Activated CD8-positive, alpha-beta memory T cell treated with anti-CD3 and anti-CD28 coated beads for 1 hour (primary cell): ENCODE measurements at regions not wholly inside any gene's neighbourhood (a gene's known extent, or its start where the extent isn't known, plus 50 kb on each side); places are given as distances from the start of the nearest gene placed in this dataset.

Experiments
- DNase-seq, 2 donors: peaks; one replicate each; pipeline ENCODE4 v3.0.0-alpha.2; 2020; ENCODE audit warnings: low read depth in 1 of 2; ENCODE audit errors: extremely low read depth in 1 of 2

DNA sequence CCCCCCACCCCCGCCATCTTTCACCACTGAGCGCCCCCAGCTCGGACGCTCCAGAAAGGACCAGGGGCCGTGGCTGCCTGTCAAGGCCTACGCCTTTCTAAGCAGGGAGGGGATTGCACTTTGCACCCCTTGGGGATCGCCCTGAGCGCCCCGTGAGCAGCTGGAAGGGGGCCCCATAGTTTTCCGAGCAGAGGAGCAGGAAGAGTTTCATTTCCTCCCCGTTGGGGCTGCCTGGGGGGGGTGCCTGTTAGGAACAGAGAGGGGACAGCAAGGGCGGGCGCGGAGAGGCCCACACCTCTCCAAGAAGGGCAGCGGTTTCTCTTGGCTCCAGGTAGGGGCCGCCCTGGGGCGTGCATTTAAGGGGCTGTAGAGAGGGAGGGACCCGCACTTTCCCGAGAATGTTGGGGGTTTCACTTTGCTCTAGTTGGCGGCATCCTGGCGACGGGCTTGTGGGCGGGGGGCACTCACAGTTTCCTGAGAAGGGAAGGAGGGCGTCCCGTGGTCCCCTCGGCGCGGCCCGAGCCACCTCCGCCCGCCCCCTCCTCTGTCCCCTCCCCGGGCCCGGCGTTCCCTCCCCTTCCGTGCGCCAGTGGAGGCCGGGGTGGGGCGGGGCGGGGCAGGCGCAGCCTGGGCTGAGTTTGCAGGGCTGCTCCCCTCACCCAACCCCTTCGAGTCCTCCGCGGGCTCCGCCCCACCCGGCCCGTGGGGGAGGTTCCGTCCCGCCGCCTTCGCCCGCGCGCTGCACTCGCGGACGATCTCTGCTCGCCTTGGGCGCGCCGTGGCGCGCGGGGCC, 82.3 kb upstream of the CD99 start:
- peak; percentile 60 to 77 for DNase-seq

DNA sequence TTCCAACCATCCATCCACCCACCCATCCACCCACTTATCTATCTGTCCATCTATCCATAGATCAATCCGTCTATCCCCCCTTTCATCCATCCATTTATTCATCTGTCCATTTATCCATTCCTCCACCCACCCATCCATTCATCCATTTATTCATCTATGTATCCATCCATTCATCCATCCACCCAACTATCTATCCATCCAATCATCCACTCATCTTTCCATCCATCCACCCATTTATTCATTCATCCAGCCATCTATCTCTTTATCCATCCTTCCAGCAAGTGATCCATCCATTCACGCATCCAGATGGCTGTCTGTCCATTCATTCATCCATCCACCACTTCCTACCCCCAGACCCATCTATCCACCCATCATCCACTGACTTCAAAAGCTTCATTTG, 84.0 kb upstream of the CD99 start:
- no peak for DNase-seq

DNA sequence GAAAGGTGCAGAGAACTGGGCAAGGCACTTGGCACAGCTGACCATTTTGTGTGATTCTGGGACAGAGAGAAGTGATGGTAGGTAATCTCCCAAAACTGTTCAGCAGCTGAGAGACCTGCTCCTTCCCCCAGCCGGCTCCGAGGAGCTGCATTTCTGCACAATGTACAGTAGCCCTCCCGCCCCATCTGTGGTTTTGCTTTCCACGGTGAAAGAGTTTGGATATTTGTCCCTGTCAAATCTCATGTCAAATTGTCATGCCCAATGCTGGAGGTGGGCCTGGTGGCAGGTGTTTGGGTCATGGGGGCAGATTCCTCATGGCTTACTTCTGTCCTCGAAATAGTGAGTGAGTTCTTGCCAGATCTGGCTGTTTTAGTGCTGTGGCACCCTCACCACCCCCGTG, 90.5 kb upstream of the CD99 start:
- no peak for DNase-seq

DNA sequence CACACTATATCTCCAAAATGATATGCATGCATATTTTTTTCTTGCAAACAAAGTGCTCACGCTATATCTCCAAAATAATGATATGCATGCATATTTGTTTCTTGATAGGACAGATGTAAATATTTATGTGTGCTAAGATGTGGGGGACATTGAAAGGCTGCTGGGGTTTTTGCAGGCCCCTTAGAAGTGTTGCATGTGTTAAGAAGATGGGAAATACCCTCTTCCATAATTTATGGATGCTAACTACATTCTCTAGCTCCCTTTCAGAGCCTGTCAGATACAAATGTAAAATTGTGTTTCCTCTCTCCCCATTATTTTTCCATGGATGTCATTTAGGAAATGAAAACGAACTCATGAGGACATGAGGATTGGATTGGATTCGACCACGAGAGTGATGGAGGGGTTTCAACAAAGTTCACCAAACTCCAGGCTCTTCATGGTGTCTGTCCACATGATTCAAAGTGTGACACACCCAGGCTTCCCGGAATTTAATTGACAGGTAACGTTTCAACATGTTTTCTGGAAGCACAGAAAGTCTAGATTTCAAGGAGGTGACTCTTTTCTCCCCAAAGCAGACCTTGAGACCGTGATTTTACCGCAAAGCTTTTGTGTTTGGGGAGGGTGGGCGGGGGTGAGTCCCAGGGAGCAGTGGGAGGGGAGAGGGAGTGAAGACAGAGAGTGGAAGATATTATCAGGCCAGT, 94.4 kb upstream of the CD99 start:
- DNase-seq = no peak

DNA sequence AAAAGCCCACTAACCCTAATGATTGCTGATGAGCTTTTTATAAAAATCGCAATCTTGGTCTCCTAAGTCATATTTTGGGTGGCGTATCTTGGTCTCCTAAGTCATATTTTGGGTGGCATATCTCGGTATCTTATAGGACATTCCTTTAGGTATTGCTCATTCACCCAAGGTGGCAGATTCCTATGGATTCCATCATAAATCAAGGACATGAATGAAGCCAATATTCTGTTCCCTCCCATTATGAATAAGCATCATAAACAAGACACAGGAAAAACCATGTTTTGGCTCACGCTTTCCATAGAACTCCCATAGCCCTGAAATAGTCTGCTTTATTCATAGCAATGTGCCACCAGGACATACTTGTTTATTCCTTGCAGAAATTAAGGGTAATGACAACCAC, 95.0 kb upstream of the CD99 start:
- no peak for DNase-seq

DNA sequence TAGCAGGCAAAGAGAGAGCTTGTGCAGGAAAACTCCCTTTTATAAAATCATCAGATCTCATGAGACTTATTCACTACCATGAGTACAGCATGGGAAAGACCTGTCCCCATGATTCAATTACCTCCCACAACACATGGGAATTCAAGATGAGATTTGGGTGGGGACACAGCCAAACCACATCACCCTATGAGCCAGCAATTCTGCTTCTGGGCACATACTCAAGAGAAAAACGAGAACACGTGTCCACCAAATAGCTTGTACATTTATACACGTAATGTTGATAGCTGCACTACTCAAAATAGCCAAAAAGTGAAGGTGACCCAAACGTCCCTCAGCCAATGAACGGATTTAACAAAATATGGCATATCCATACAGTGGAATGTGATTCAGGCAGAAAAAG, 94.5 kb upstream of the DHRSX start:
- DNase-seq = no peak

DNA sequence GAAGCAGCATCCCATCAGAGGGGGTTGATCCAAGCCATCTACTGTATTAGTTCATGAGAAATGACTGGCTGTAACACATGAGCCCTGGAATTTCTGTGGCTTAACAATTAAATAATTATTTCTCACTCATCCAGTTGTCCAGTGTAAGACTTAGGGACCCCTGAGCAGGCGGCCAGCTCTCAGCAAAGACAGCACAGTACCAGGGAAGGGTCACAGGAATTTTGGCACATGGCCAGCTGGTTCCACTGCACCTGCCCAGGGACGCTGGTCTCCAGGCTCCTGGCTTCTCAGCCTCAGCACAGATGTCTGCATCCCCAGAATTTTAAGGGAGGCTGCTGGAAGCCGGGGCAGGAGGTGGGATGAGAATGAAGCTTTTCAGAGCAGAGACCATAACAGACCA, 93.7 kb upstream of the DHRSX start:
- DNase-seq = no peak

DNA sequence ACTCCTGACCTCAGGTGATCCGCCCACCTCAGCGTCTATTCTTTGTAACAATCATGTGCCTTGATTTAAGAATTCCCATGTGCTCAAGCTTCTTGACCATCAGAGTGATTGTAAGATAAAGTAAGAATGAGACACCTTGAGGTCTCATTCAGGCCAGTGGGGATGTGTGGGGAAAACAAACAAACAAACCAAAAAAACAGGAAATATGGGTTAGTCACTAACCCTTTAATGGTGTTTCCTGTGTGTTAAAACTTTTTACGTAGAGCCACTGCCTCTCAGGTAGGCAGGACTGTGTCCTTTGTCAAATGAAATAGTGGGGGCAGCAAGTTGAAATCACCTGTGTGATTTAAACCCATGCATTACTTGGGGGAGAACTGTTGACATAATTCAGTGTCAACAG, 91.5 kb upstream of the DHRSX start:
- no peak for DNase-seq

DNA sequence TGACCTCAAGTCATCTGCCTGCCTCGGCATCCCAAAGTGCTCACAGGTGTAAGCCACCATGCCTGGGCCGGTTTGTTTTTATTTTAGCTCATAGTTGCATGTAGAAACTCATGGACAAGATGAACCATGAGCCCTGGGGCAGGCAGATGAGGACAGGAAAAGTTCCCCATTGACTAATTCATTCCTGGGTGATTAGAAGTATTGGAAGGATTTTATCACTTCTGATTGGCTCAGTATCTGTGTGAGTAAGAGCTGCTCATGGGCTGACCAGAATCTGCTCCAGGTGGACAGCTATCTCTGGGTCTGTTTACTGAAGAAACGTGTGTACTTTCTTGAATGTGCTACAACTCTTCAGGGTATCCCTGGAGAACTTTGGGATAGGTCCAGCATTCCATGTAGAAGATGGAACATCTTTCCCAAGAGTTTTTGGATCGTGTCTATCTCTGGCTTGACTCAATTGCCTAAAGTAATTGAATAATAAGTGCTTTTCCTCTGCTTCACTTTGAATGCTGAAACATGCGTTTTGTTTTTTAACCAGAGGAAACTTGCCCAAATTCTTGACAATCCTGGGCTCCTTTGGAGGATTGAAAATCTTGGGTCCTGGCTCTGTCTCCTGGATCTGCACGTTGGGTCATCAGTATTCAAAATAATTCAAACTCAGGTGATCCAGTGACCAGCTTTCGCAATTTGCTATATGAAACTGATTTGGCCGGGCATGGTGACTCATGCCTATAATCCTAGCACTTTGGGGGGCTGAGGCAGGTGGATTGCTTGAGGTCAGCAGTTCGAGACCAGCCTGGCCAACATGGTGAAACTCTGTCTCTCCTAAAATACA, 88.6 kb upstream of the DHRSX start:
- DNase-seq = no peak

DNA sequence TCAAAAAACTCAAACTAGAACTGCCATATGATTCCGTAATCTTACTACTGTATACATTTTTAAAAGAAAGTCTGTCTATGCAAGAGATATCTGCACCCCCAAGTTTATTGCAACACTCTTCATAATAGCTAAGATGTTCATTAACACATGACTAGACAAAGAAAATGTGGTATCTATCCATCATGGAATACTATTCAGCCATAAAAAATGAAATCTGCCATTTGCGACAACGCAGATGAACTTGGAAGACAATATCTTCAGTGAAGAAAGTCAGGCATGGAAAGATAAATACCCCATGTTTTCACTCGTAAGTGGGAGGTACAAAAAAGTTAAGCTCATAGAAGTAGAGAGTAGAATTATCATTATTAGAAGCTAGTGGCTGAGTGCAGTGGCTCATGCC, 87.3 kb upstream of the DHRSX start:
- no peak for DNase-seq

DNA sequence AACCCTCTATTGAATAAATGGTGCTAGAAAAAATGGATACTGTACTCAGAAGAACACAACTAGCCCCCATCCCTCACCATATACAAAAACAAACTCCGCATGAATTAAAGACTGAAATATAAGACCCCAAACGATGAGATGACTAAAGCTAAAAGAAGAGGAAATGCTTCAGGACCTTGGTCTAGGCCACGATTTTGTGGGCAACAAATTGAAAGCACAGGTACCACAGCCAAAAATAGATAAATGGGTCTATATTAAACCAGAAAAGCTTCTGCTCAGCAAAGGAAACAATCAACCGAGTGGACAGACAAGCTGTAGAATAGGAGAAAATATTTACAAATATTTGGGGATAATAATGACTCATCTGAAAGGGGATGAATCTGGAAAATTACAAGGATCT, 86.4 kb upstream of the DHRSX start:
- no peak for DNase-seq

DNA sequence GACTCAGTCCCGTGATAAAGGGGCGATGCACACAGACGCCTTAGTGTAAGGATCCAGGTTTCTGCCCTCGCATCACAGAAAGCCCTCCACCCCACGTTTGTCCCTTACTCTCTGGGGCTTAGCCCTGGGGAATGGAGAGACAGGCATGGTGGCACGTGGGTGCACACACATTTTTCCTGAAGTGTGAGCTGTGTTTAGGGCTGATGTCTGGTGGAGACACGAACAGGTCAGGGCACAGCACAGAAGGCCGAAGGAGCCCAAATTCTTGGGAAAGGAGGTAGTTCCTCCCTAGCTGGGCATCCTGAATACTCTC, 84.3 kb upstream of the DHRSX start:
- DNase-seq = no peak

DNA sequence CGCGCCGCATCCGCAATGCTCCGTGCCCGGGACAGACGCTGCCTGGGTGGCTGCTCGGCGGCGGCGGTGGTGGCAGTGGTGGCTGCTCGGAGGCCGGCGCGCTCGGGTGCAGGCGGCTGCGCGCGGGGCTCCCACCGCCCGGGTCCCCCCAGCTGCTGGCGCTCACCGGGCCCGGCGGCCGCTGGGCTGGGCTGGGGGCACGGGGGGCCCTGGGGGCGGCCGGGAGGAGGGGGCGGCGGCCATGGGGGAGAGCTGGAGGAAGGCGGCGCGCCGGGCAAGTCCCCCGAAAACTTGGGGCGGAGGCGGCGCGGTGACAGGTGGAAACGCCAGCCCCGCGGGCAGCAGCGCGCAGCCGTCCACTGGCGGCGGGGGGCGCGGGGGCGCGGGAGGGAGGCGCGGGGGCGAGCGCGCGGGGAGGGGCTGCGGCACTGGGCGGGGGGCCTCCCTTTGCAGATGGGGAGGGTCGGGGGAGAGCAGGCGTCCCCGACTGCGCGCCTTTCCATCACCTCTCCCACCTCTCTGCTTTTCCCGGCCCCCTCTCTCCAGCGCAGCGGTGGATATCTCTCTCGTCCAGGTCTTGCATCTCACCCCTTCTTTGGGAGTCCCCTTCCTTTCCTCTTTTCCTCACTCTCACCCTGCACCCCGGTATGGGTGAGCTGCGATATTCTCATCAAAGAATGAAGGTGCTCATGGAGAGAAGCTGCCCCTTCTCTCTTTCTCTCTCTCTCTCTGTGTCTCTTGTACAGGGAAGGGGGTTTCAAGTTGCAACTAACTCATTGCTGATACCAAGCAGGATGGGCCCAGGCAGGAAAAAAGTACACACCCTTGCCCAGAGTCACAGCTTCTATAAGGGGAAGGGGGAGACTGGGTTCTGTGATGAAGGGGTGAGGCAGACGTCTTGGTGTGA, 83.7 kb upstream of the DHRSX start:
- no peak for DNase-seq

DNA sequence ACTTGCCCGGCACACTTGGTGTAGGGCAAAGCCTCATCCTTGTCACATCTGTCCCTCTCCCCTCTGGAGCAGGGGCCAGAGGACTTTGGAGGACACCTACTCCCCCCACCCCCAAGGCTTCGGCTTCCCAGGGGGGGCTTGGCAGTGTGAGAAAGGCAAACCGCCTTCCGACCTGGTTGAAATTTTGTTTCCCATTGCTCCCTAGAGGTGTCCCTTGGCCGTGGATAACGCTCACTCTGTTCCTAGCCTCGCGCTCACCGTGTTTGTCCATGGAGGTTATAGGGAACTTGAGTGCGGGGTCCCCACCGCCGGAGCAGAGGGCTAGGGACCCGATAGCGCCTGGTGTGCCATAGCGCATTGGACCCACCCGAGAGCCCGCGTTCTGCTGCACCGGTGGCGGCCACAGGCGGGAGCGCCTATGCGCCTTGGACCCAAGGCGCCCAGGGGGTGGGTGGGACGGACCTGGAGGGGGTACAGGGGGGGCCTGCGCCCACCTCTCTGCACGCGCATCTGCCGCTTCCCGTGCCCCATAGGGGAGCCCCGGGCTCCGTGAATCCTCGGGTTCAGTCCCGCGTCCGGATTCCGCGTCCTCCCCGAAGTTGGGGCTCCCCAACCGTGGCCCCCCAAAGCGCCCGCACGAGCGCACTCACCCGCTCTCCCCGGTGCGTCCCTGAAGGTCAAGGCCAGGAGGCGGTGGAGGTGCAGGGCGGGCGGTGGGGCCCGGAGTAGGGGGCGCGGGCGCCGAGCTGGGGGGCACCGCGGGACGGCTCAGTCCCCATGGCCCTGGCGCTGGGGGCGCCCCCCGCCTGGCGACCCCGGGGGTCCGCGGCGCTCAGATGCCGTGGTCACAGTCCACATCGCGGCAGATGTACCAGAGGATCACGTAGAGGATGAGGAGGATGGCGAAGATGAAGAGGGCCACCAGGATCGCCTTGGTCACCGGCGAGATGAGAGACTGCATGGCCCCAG, 82.7 kb upstream of the DHRSX start:
- DNase-seq = no peak

DNA sequence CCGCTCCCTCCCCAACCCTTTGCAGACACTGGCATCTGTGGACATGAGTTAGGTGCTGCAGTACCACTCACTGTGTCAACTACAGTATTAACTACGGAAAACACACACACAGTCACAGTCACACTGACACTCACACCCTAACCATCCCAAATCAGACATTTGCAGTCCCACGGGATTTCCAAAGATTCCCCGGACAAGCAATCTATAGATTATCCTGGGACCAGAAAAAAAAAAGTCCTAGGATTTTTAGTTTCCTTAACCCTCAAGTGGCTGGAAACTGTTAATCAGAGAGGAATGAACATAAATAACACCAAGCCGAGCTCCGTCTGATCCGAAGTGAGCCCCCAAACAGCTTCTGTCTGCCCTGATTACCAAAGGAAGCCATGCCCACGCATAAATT, 81.9 kb upstream of the DHRSX start:
- no peak for DNase-seq

DNA sequence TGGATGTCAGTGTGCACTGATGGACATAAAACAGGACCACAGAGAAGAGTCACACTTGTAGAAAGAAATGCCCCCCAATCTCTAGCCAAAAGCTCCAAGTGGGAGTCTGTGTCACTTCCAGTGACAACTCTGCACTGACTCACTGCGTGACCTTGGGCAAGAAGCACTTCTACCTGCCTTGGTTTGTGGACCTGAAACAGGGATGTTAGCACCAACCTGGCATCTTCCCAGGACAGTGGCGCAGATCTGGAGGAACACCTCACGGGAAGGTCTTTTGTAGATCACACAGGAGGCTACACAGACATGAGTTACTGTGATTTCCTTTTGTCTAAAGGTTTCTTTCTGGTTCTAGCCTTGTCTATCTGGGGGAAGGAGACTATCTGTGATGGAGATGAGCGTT, 80.5 kb upstream of the DHRSX start:
- DNase-seq = no peak

DNA sequence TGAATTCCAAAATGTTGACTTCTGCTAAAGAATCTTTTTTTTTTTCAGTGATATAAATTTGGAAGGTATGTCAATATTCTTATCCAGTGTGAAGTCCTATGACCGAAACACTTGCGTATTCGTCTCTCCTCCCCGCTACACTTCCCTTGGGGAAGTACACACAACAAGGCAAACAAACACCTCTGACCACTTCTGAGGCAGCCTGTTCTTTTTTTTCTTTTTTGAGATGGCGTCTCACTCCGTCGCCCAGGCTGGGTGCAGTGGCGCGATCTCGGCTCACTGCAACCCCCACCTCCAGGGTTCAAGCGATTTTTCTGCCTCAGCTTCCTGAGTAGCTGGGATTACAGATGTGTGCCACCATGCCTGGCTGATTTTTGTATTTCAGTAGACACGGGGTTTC, 78.1 kb upstream of the DHRSX start:
- no peak for DNase-seq

DNA sequence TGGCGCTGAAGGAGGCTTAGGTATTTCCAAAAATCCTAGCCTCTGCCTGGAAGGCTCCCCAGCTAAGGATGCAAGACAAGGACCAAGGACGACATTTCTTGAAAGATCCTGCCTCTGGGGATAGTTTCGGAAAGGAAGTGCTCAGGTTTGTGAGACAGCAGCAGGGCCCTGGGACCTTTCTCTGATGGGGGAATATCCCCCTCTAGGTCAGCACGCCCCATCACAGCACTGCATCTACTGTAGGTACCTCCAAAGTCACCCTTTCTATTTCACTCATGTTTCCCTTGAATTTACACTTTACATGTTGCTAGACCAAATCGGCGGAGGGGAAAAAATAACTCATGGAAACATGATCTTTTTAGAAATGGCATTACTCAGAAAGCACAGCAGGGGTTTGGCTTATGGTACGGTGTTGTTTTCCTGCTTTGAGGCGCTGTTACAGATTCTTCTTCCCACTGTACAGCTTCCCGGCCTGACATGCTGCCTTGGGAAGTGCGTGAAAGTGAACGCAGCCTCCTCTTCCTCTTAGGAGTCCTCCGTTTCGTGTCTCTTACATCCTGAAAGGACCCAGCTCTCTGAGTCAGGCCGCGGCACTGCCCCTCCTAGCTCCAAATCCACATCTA, 77.2 kb upstream of the DHRSX start:
- DNase-seq = no peak

DNA sequence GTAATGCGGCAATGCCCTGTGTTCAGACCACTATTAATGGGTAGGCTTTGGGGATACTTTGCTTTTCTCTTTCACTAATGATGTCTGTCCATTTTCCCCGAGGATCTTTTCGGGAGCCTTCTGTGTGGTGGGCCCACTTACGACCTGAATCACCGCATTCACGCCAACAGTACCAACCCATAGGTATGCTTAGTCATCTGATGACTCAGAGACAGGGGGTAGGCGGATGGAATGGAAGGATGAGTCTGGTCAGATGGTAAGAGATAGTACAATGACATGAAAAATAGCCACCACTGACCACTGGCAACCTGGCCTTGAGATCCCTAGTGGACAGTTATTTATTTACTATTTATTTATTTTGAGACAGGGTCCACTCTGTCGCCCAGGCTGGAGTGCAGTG, 76.0 kb upstream of the DHRSX start:
- no peak for DNase-seq
